SK-N-SH (cell line): ENCODE measurements at regions not wholly inside any gene's neighbourhood (a gene's known extent, or its start where the extent isn't known, plus 50 kb on each side); places are given as distances from the start of the nearest gene placed in this dataset.
A peak's percentile ranks its signal among the peaks of the same experiment; 100 is the strongest.

ENCODE experiments used
- CTCF ChIA-PET: fragments of 300-600, 350-600 bp; formaldehyde crosslinking; extraction: SDS; loops from one replicate; lab custom pipeline; 2021; lab: Yijun Ruan, JAX
- POLR2A ChIA-PET: fragments of 350-600 bp; sonication (Branson Sonifier 250); formaldehyde crosslinking; extraction: SDS; loops from one replicate; lab custom pipeline; 2020; ENCODE audit warnings: antibody characterized with exemption, inconsistent platforms; lab: Yijun Ruan, JAX
- DNase-seq: peaks from one replicate; pipeline ENCODE4 v3.0.0; 2012
- H2AFZ ChIP-seq: fragments of 200-600 bp; sonication (generic); 2 replicates; pipeline ENCODE4 v1.8.1; 2016; ENCODE audit warnings: antibody characterized with exemption, mild to moderate bottlenecking, low read depth
- H3F3A ChIP-seq: fragments of 200-600 bp; sonication (generic); replicated peaks from 2 replicates; pipeline ENCODE3; 2016; ENCODE audit warnings: antibody characterized with exemption, mild to moderate bottlenecking; ENCODE audit not compliant: insufficient read depth
- H3K27ac ChIP-seq, 2 experiments: fragments of 200-500 bp in 1 of 2; fragments of 200-600 bp in 1 of 2; sonication (Bioruptor generic) in 1 of 2; sonication (generic), shearing (Covaris generic) in 1 of 2; 2 replicates each; pipeline versions ENCODE4 v1.5.1 to v1.6.1; 2014 to 2016; ENCODE audit warnings: low read depth in 2 of 2, inconsistent platforms in 1 of 2, low read length in 1 of 2, mild to moderate bottlenecking in 1 of 2, mixed read lengths in 1 of 2
- H3K27me3 ChIP-seq: fragments of 200-600 bp; sonication (generic), shearing (Covaris generic); 2 replicates; pipeline ENCODE4 v1.6.1; 2016; ENCODE audit warnings: mixed run types; ENCODE audit not compliant: insufficient read depth
- H3K36me3 ChIP-seq, 2 experiments: fragments of 200-500 bp in 1 of 2; fragments of 200-600 bp in 1 of 2; sonication (Bioruptor generic) in 1 of 2; sonication (generic) in 1 of 2; replicated peaks in 1 of 2; 2 replicates each; pipeline versions ENCODE3 to v1.5.1; 2014 to 2016; ENCODE audit warnings: low read length in 1 of 2, mild to moderate bottlenecking in 1 of 2; ENCODE audit not compliant: insufficient read depth in 2 of 2, control insufficient read depth in 1 of 2
- H3K4me1 ChIP-seq, 2 experiments: fragments of 200-500 bp in 1 of 2; fragments of 200-600 bp in 1 of 2; sonication (Bioruptor generic) in 1 of 2; sonication (generic), shearing (Covaris generic) in 1 of 2; 2 replicates each; pipeline versions ENCODE4 v1.5.1 to v1.6.1; 2014 to 2016; ENCODE audit warnings: low read depth in 1 of 2, low read length in 1 of 2, mixed run types in 1 of 2; ENCODE audit not compliant: insufficient read depth in 2 of 2, control insufficient read depth in 1 of 2
- H3K4me2 ChIP-seq: fragments of 200-600 bp; sonication (generic), shearing (Covaris generic); 2 replicates; pipeline ENCODE4 v1.6.1; 2017; ENCODE audit warnings: mixed run types
- H3K4me3 ChIP-seq, 2 experiments: fragments of 200-500 bp in 1 of 2; fragments of 200-600 bp in 1 of 2; sonication (Bioruptor generic) in 1 of 2; sonication (generic), shearing (Covaris generic) in 1 of 2; 2 replicates each; pipeline versions ENCODE4 v1.5.1 to v1.8.1; 2014 to 2016; ENCODE audit warnings: low read depth in 2 of 2, inconsistent platforms in 1 of 2, low read length in 1 of 2, mild to moderate bottlenecking in 1 of 2, mixed read lengths in 1 of 2, moderate library complexity in 1 of 2
- H3K79me2 ChIP-seq: fragments of 200-600 bp; sonication (generic); 2 replicates; pipeline ENCODE4 v1.8.1; 2017; ENCODE audit warnings: mild to moderate bottlenecking; ENCODE audit not compliant: insufficient read depth
- H3K9ac ChIP-seq: fragments of 200-600 bp; sonication (generic); 2 replicates; pipeline ENCODE4 v1.6.1; 2017; ENCODE audit warnings: mixed run types
- H3K9me2 ChIP-seq: fragments of 200-600 bp; sonication (generic); 2 replicates; pipeline ENCODE4 v1.6.1; 2017; ENCODE audit warnings: mixed run types
- H3K9me3 ChIP-seq: fragments of 200-600 bp; sonication (generic); 2 replicates; pipeline ENCODE4 v1.6.1; 2017; ENCODE audit warnings: mixed run types, mild to moderate bottlenecking, moderate library complexity
- H4K20me1 ChIP-seq: fragments of 200-600 bp; sonication (generic); 2 replicates; pipeline ENCODE4 v1.6.1; 2017; ENCODE audit warnings: mild to moderate bottlenecking, mixed run types; ENCODE audit not compliant: insufficient read depth
- POLR2AphosphoS5 ChIP-seq: IDR thresholded peaks from 2 replicates; pipeline ENCODE4 v1.6.1; 2012; ENCODE audit warnings: low read depth, low read length
- RAD21 ChIP-seq: IDR thresholded peaks from 2 replicates; pipeline ENCODE4 v1.6.1; 2012; ENCODE audit warnings: mild to moderate bottlenecking, low read length
- RXRA ChIP-seq: IDR thresholded peaks from 2 replicates; pipeline ENCODE4 v1.4.0; 2012; ENCODE audit warnings: low read depth, mild to moderate bottlenecking, borderline replicate concordance
- SMC3 ChIP-seq: IDR thresholded peaks from 2 replicates; pipeline ENCODE4 v1.6.1; 2012; ENCODE audit warnings: low read depth, low read length, improper control_type of control experiment
- TAF1 ChIP-seq: IDR thresholded peaks from 2 replicates; pipeline ENCODE4 v1.6.1; 2012; ENCODE audit warnings: low read depth, mild to moderate bottlenecking, low read length, moderate library complexity, borderline replicate concordance
- WGBS: methylation state at CpG from one replicate; pipeline ENCODE4 v1.1.6; 2017; ENCODE audit warnings: low lambda C conversion rate; 5-methylcytosine and 5-hydroxymethylcytosine counted together
- TF ChIP-seq, protein P1 (sequence below): IDR thresholded peaks from 2 replicates; pipeline ENCODE4; 2012
- TF ChIP-seq, protein P2 (sequence below): fragments of 200-600 bp; sonication (generic); IDR thresholded peaks from 2 replicates; pipeline ENCODE4 v1.6.1; 2017; ENCODE audit warnings: antibody characterized with exemption, mild to moderate bottlenecking, moderate library complexity
- TF ChIP-seq, protein P3 (sequence below): IDR thresholded peaks from 2 replicates; pipeline ENCODE4 v1.6.1; 2012; ENCODE audit warnings: mild to moderate bottlenecking, low read depth, low read length, moderate library complexity

DNA sequence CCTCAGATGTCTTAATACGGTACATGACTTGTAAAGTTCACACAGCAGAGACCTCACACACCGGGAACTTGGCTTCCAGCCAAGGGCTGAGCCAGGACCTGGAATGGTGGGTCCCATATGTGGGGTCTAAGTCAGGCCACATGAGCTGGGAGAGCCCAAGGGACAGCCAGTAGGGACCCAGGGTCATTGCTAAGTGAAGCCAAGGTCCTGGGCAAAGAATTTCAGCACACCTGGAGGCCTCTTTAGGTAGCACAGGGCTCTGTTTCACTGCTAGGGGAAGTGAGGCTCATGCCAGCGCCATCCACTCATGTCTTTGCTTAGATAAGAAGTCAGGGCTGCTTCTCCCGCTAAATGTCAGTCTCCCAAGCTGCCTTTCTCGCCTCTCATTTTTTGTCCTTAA lies 116.6 kb upstream of the TLE3 start:
- H3K27ac ChIP-seq, result no peak overlapping the region
- no peaks in the 10 kb centered on the region for H3K79me2 ChIP-seq
- H3K36me3 ChIP-seq, result no peaks in the 10 kb centered on the region
- no peak overlapping the region for H2AFZ ChIP-seq
- H3K9me3 ChIP-seq, result no peaks in the 10 kb centered on the region
- no peaks in the 10 kb centered on the region for H3F3A ChIP-seq
- no peak for DNase-seq
- 88% methylated on average over 5 of the region's 5 CpGs for WGBS
- no peaks in the 10 kb centered on the region for H4K20me1 ChIP-seq
- ChIA-PET CTCF (interaction anchor here (0.6 to 2.4 kb wide), 4 partner anchors 9 to 285 kb away, joined by 3 to 9 read pairs (median 3); no protein-coding TSS in a partner anchor), POLR2A (interaction anchor here (0.5 kb wide), 1 partner anchor 1444 kb away, joined by 5 read pairs; no protein-coding TSS in a partner anchor)
- H3K27me3 ChIP-seq, result no peaks in the 10 kb centered on the region
- H3K4me2 ChIP-seq, result no peak overlapping the region
- no peaks in the 10 kb centered on the region for H3K9me2 ChIP-seq
- no peak overlapping the region for H3K9ac ChIP-seq
- no peak overlapping the region for H3K4me3 ChIP-seq
- peaks cover 0 to 44% of the 10 kb centered on the region in 2 experiments; a peak in 1 of 4 replicates for H3K4me1 ChIP-seq
- TF ChIP-seq, protein P1, sequence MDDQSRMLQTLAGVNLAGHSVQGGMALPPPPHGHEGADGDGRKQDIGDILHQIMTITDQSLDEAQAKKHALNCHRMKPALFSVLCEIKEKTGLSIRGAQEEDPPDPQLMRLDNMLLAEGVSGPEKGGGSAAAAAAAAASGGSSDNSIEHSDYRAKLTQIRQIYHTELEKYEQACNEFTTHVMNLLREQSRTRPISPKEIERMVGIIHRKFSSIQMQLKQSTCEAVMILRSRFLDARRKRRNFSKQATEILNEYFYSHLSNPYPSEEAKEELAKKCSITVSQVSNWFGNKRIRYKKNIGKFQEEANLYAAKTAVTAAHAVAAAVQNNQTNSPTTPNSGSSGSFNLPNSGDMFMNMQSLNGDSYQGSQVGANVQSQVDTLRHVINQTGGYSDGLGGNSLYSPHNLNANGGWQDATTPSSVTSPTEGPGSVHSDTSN, result no peak
- TF ChIP-seq, protein P2, sequence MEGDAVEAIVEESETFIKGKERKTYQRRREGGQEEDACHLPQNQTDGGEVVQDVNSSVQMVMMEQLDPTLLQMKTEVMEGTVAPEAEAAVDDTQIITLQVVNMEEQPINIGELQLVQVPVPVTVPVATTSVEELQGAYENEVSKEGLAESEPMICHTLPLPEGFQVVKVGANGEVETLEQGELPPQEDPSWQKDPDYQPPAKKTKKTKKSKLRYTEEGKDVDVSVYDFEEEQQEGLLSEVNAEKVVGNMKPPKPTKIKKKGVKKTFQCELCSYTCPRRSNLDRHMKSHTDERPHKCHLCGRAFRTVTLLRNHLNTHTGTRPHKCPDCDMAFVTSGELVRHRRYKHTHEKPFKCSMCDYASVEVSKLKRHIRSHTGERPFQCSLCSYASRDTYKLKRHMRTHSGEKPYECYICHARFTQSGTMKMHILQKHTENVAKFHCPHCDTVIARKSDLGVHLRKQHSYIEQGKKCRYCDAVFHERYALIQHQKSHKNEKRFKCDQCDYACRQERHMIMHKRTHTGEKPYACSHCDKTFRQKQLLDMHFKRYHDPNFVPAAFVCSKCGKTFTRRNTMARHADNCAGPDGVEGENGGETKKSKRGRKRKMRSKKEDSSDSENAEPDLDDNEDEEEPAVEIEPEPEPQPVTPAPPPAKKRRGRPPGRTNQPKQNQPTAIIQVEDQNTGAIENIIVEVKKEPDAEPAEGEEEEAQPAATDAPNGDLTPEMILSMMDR, result peak; percentile 8; the same call in 1 of the 2 replicates
- TF ChIP-seq RXRA, result no peak

DNA sequence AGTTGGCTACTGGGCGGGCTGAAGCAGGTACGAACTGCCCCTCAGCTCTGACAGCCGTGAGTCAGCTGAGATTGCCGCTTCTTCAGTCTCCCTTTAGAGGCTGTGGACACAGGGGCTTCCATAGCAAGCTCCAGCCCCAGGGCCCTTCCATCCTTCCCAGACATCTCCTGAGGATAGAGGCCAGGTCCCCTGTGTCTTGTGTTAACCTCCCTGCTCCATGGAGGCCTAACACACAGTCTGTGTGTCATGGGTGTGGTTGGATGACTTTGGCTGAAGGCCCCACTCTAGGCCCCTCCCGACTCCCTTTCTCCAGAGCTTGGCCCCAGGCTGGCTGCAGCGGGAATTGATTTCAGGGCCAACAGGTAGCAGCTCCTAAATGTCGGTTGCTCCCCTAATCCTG lies 116.1 kb upstream of the TLE3 start:
- ChIA-PET POLR2A (no interaction called here), CTCF (interaction anchor here (1.2 to 2.4 kb wide), 3 partner anchors 8 to 253 kb away, joined by 3 to 9 read pairs (median 3); no protein-coding TSS in a partner anchor)
- Histone ChIP-seq H3F3A (no peaks in the 10 kb centered on the region), H3K27ac (no peak overlapping the region), H3K4me1 (peaks cover 0 to 44% of the 10 kb centered on the region in 2 experiments; a peak in 1 of 4 replicates), H3K4me3 (no peak overlapping the region), H2AFZ (no peak overlapping the region), H3K4me2 (no peak overlapping the region), H3K9me3 (no peaks in the 10 kb centered on the region), H3K9me2 (no peaks in the 10 kb centered on the region), H3K9ac (no peak overlapping the region), H3K79me2 (no peaks in the 10 kb centered on the region), H3K36me3 (no peaks in the 10 kb centered on the region), H3K27me3 (no peaks in the 10 kb centered on the region), H4K20me1 (no peaks in the 10 kb centered on the region)
- WGBS, result 89% methylated on average over 6 of the region's 7 CpGs
- no peak for DNase-seq
- TF ChIP-seq RAD21 (no peak), RXRA (no peak), POLR2AphosphoS5 (no peak), SMC3 (no peak), TAF1 (no peak)
- TF ChIP-seq, protein P3, sequence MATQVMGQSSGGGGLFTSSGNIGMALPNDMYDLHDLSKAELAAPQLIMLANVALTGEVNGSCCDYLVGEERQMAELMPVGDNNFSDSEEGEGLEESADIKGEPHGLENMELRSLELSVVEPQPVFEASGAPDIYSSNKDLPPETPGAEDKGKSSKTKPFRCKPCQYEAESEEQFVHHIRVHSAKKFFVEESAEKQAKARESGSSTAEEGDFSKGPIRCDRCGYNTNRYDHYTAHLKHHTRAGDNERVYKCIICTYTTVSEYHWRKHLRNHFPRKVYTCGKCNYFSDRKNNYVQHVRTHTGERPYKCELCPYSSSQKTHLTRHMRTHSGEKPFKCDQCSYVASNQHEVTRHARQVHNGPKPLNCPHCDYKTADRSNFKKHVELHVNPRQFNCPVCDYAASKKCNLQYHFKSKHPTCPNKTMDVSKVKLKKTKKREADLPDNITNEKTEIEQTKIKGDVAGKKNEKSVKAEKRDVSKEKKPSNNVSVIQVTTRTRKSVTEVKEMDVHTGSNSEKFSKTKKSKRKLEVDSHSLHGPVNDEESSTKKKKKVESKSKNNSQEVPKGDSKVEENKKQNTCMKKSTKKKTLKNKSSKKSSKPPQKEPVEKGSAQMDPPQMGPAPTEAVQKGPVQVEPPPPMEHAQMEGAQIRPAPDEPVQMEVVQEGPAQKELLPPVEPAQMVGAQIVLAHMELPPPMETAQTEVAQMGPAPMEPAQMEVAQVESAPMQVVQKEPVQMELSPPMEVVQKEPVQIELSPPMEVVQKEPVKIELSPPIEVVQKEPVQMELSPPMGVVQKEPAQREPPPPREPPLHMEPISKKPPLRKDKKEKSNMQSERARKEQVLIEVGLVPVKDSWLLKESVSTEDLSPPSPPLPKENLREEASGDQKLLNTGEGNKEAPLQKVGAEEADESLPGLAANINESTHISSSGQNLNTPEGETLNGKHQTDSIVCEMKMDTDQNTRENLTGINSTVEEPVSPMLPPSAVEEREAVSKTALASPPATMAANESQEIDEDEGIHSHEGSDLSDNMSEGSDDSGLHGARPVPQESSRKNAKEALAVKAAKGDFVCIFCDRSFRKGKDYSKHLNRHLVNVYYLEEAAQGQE, result no peak
- TF ChIP-seq, protein P2, result no peak
